Transverse colon (tissue), 3 donors: ENCODE measurements at regions not wholly inside any gene's neighbourhood (a gene's known extent, or its start where the extent isn't known, plus 50 kb on each side); places are given as distances from the start of the nearest gene placed in this dataset.

Experiments
- POLR2A ChIP-seq: fragments of 450-650 bp; IDR thresholded peaks from one replicate; pipeline ENCODE4 v1.6.1; 2016; ENCODE audit warnings: antibody characterized with exemption, mild to moderate bottlenecking, moderate library complexity
- TF ChIP-seq, protein P1 (sequence below), 5 experiments: fragments of 200-600 bp in 3 of 5; fragments of 450-650 bp in 2 of 5; sonication (generic) in 3 of 5; IDR thresholded peaks; 1 replicate in 2 of 5; 2 replicates in 3 of 5; pipeline ENCODE4 v1.5.1; 2016 to 2017; ENCODE audit warnings: antibody characterized with exemption in 5 of 5, inconsistent platforms in 3 of 5, mild to moderate bottlenecking in 2 of 5, moderate library complexity in 1 of 5

DNA sequence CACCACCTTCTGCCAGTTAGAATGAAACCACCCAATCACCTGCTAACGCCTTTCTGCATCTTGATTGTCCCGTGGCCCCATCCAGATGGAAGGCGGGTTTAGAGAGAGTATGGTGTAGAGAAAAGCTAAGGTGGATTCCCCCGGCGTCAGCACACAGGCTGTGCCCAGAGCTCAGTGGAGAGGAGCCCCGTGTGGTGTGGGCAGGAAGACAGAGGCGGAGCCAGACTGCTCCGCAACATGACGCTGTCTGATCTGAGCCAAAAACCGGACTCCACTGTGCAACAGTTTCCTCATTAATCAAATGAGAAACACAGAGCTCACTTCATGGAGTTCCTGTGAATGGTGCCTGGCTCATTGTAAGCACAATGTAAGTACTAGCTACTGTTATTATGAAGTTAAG is 448.1 kb upstream of the SMIM21 start:
- TF ChIP-seq, protein P1, sequence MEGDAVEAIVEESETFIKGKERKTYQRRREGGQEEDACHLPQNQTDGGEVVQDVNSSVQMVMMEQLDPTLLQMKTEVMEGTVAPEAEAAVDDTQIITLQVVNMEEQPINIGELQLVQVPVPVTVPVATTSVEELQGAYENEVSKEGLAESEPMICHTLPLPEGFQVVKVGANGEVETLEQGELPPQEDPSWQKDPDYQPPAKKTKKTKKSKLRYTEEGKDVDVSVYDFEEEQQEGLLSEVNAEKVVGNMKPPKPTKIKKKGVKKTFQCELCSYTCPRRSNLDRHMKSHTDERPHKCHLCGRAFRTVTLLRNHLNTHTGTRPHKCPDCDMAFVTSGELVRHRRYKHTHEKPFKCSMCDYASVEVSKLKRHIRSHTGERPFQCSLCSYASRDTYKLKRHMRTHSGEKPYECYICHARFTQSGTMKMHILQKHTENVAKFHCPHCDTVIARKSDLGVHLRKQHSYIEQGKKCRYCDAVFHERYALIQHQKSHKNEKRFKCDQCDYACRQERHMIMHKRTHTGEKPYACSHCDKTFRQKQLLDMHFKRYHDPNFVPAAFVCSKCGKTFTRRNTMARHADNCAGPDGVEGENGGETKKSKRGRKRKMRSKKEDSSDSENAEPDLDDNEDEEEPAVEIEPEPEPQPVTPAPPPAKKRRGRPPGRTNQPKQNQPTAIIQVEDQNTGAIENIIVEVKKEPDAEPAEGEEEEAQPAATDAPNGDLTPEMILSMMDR (IDR thresholded peaks at IDR 0.05): no peak
- TF ChIP-seq POLR2A: no peak
